Osteoblast (primary cell): ENCODE measurements at regions not wholly inside any gene's neighbourhood (a gene's known extent, or its start where the extent isn't known, plus 50 kb on each side); places are given as distances from the start of the nearest gene placed in this dataset.

Experiments used
- DNase-seq: peaks from one replicate; pipeline ENCODE4 v3.0.0; 2011; ENCODE audit warnings: low spot score, mixed read lengths; ENCODE audit not compliant: insufficient read length; ENCODE audit errors: missing footprints
- H2AFZ ChIP-seq: 2 replicates; pipeline ENCODE4 v1.6.0; 2011; ENCODE audit warnings: mild to moderate bottlenecking, low read length
- H3K27ac ChIP-seq: 2 replicates; pipeline ENCODE4 v1.5.1; 2011; ENCODE audit warnings: mild to moderate bottlenecking, low read depth, low read length, moderate library complexity
- H3K27me3 ChIP-seq: 2 replicates; pipeline ENCODE4 v1.6.0; 2012; ENCODE audit warnings: mild to moderate bottlenecking, control low read depth, inconsistent platforms, low read length, moderate library complexity; ENCODE audit not compliant: insufficient read depth
- H3K36me3 ChIP-seq: 2 replicates; pipeline ENCODE4 v1.5.1; 2011; ENCODE audit warnings: mild to moderate bottlenecking, low read length, control low read depth, moderate library complexity; ENCODE audit not compliant: insufficient read depth
- H3K4me1 ChIP-seq: 2 replicates; pipeline ENCODE4 v1.5.1; 2011; ENCODE audit warnings: mild to moderate bottlenecking, low read length, control low read depth, moderate library complexity; ENCODE audit not compliant: insufficient read depth
- H3K4me2 ChIP-seq: 2 replicates; pipeline ENCODE4 v1.6.0; 2011; ENCODE audit warnings: mild to moderate bottlenecking, low read length; ENCODE audit not compliant: insufficient read depth
- H3K4me3 ChIP-seq: fragments of 200-600 bp; sonication (generic); 3 replicates; pipeline ENCODE4 v1.5.1; 2012; ENCODE audit warnings: mild to moderate bottlenecking, low read length, inconsistent platforms; ENCODE audit not compliant: insufficient read depth
- H3K79me2 ChIP-seq: 2 replicates; pipeline ENCODE4 v1.6.0; 2012; ENCODE audit warnings: mild to moderate bottlenecking, low read length, control low read depth, inconsistent platforms; ENCODE audit not compliant: insufficient read depth
- H3K9me3 ChIP-seq: 2 replicates; pipeline ENCODE4 v1.5.1; 2011; ENCODE audit warnings: low read depth, low read length, control low read depth
- H4K20me1 ChIP-seq: 2 replicates; pipeline ENCODE4 v1.6.0; 2012; ENCODE audit warnings: mild to moderate bottlenecking, low read length, control low read depth; ENCODE audit not compliant: insufficient read depth
- TF ChIP-seq, protein P1 (sequence below): IDR thresholded peaks from 2 replicates; pipeline ENCODE4 v1.5.1; 2011; ENCODE audit warnings: mild to moderate bottlenecking, low read depth, low read length, moderate library complexity; ENCODE audit errors: extremely low read depth

DNA sequence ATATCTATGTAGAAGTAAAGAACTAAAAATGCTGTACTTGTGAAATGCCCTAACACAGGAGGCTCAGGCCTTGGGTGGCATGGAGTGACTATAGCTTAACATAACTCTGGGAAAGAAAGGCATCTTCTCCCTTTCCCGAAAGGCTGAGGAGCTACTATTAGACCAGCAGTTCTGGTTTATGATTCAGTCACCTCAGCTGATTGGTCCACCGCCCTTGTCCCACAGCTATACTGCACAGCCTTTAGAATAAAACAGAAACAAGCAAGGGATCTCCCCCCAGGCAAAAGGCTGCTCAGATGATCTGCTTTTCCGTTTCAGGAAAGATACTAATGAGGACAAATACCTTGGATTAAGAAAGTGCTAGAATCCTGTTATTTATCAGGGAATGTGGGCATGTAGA is 171.3 kb downstream of the SNCA start:
- Histone ChIP-seq H4K20me1 (no peaks in the 10 kb centered on the region), H3K4me1 (peaks cover 8% of the 10 kb centered on the region), H3K27ac (no peak overlapping the region), H3K9me3 (no peaks in the 10 kb centered on the region), H3K79me2 (no peaks in the 10 kb centered on the region), H2AFZ (no peak overlapping the region), H3K4me2 (no peak overlapping the region), H3K36me3 (no peaks in the 10 kb centered on the region), H3K27me3 (no peaks in the 10 kb centered on the region), H3K4me3 (no peak overlapping the region)
- TF ChIP-seq, protein P1, sequence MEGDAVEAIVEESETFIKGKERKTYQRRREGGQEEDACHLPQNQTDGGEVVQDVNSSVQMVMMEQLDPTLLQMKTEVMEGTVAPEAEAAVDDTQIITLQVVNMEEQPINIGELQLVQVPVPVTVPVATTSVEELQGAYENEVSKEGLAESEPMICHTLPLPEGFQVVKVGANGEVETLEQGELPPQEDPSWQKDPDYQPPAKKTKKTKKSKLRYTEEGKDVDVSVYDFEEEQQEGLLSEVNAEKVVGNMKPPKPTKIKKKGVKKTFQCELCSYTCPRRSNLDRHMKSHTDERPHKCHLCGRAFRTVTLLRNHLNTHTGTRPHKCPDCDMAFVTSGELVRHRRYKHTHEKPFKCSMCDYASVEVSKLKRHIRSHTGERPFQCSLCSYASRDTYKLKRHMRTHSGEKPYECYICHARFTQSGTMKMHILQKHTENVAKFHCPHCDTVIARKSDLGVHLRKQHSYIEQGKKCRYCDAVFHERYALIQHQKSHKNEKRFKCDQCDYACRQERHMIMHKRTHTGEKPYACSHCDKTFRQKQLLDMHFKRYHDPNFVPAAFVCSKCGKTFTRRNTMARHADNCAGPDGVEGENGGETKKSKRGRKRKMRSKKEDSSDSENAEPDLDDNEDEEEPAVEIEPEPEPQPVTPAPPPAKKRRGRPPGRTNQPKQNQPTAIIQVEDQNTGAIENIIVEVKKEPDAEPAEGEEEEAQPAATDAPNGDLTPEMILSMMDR, result no peak
- DNase-seq, result no peak

DNA sequence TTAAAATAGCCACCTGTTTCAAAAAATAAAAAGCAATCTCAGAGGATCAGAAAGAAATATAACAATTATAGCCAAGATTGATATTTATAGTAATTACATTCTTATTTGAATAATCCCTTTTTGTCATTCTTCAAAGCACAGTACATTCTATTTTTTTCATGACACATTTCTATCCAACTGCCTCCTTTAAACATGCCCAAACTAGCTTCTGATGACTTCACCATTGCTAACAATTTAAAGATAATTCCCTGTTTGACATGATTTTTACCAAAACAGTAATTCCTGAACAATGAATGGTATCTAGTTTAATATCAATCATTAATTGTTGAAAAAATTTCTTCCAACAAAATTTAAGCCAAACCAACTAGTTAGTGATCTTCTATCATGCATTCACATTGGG is 172.4 kb downstream of the SNCA start:
- Histone ChIP-seq H3K36me3 (no peaks in the 10 kb centered on the region), H3K27ac (no peak overlapping the region), H3K4me1 (peaks cover 8% of the 10 kb centered on the region), H3K4me2 (no peak overlapping the region), H3K79me2 (no peaks in the 10 kb centered on the region), H3K27me3 (no peaks in the 10 kb centered on the region), H2AFZ (no peak overlapping the region), H3K4me3 (no peak overlapping the region), H4K20me1 (no peaks in the 10 kb centered on the region), H3K9me3 (no peaks in the 10 kb centered on the region)
- no peak for DNase-seq
- TF ChIP-seq, protein P1, result no peak

DNA sequence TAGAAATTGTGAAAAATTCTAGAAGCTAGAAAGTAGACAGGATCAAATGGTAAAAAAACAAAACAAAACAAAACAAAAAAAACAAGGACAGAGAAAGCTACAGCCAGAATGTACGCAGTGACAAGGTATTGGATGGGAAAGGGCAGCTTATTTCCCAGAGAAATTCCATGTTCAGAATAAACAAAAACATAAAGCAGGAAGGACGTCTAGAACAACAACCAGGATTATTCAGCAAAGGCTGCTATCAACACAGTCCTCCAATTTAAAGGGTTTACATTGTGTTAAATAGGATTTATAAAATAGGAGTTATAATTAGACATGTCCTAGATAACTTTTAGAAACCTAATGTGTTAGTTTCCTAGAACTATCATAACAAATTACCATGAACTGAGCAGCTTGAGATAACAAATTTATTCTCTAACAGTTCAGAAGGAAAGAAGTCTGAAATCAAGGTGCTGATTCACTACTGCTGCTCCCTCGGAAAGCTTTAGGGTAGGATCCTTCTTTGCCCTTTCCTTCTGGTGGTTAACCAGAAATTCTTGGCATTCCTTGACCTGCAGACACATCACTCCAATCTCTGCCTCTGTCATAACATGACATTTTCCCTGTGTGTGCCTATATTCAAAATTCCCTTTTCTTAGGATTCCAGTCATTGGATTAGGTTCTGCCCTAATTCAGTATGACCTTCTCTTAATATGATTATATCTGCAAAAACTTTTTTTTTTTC is 175.6 kb downstream of the SNCA start:
- no peak for DNase-seq
- Histone ChIP-seq H3K4me1 (peaks cover 8% of the 10 kb centered on the region), H4K20me1 (no peaks in the 10 kb centered on the region), H3K9me3 (no peaks in the 10 kb centered on the region), H3K4me3 (no peak overlapping the region), H3K36me3 (no peaks in the 10 kb centered on the region), H3K27ac (no peak overlapping the region), H3K27me3 (no peaks in the 10 kb centered on the region), H2AFZ (peak overlapping the region; percentile 17), H3K79me2 (no peaks in the 10 kb centered on the region), H3K4me2 (peak overlapping the region; percentile 37)
- TF ChIP-seq, protein P1, result no peak

DNA sequence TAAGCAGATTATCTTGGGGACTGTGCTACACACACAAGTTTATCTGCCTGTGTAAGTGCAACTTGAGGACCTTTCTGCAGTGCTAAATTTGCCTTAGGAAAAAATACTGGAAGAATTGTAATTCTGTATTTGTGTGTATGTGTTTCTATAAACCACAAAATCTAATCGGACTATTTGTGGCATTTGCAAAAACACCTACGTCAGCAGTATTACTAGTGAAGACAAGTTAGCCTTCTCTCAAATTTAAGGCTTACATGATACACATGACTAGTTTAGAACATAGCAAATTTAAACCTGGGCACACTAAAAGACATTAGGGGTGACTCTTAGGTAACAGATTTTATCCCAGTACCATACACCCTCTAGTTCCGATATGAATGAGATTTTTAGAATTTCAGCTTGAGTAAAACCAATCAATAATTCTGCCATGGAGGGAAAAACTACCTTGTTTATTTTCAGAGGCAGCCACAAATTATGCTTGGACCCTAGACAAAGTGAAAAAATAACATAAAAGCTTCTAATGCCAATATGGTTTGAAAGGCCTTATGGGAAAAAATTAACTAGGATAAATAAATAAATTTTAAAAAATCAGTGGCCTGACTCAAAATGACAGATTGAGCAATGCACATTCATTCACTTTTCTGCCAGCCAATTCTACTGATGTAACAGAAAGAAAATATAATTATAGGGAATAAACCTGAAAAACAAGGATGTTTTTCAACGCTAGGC is 176.4 kb downstream of the SNCA start:
- Histone ChIP-seq H3K9me3 (no peaks in the 10 kb centered on the region), H3K27ac (no peak overlapping the region), H3K36me3 (no peaks in the 10 kb centered on the region), H3K27me3 (no peaks in the 10 kb centered on the region), H4K20me1 (no peaks in the 10 kb centered on the region), H3K4me3 (no peak overlapping the region), H3K4me1 (peaks cover 8% of the 10 kb centered on the region), H3K79me2 (no peaks in the 10 kb centered on the region), H3K4me2 (no peak overlapping the region), H2AFZ (no peak overlapping the region)
- DNase-seq, result no peak
- TF ChIP-seq, protein P1, result no peak
